Prostate gland (tissue), 2 donors: ENCODE measurements at regions not wholly inside any gene's neighbourhood (a gene's known extent, or its start where the extent isn't known, plus 50 kb on each side); places are given as distances from the start of the nearest gene placed in this dataset.

Experiments used
- DNase-seq: peaks from one replicate; pipeline ENCODE4 v3.0.0-alpha.2; 2019; ENCODE audit warnings: low spot score
- H3K27ac ChIP-seq, 2 donors: fragments of 200-600 bp; sonication (generic); 2 replicates each; pipeline ENCODE4 v1.5.1; 2017 to 2019
- H3K27me3 ChIP-seq: fragments of 200-600 bp; sonication (generic); replicated peaks from 2 replicates; pipeline ENCODE4 v1.5.1; 2019; ENCODE audit not compliant: insufficient read depth
- H3K36me3 ChIP-seq, 2 donors: fragments of 200-600 bp; sonication (generic); 1 replicate in 1 of 2; 2 replicates in 1 of 2; pipeline versions ENCODE4 v1.5.1 to v1.8.1; 2017 to 2019
- H3K4me1 ChIP-seq: fragments of 200-600 bp; sonication (generic); replicated peaks from 2 replicates; pipeline ENCODE4 v1.5.1; 2019
- H3K4me3 ChIP-seq, 2 donors: fragments of 200-600 bp; sonication (generic); 2 replicates each; pipeline ENCODE4 v1.5.1; 2017 to 2019
- H3K9me3 ChIP-seq: fragments of 200-600 bp; sonication (generic); 2 replicates; pipeline ENCODE4 v1.5.1; 2017
- CTCF ChIP-seq, 4 experiments: fragments of 200-600 bp in 2 of 4; fragments of 450-650 bp in 2 of 4; sonication (generic) in 2 of 4; IDR thresholded peaks; 1 replicate in 3 of 4; 2 replicates in 1 of 4; pipeline ENCODE4 v1.5.1; 2016 to 2019; ENCODE audit warnings: antibody characterized with exemption in 4 of 4, mild to moderate bottlenecking in 2 of 4, moderate library complexity in 2 of 4
- POLR2A ChIP-seq: fragments of 450-650 bp; IDR thresholded peaks from one replicate; pipeline ENCODE4 v1.6.1; 2016; ENCODE audit warnings: antibody characterized with exemption, mild to moderate bottlenecking
- POLR2AphosphoS5 ChIP-seq: sonication (generic); formaldehyde crosslinking; IDR thresholded peaks from one replicate; pipeline ENCODE4 v1.6.1; 2017; ENCODE audit warnings: antibody characterized with exemption
- WGBS: methylation state at CpG from one replicate; pipeline ENCODE4 v1.1.5; 2018; 5-methylcytosine and 5-hydroxymethylcytosine counted together
- intact Hi-C: fragments of 100-400 bp; cut with DNase I; formaldehyde crosslinking; loops from one replicate; pipeline ENCODE4 v1.14.2; 2022

- Histone ChIP-seq H3K27me3 (no peaks in the 10 kb centered on the region), H3K9me3 (no peaks in the 10 kb centered on the region), H3K4me3 (no peak overlapping the region), H3K4me1 (peaks cover 7% of the 10 kb centered on the region), H3K36me3 (no peaks in the 10 kb centered on the region), H3K27ac (no peak overlapping the region)
- TF ChIP-seq POLR2A = no peak
- TF ChIP-seq CTCF (IDR thresholded peaks at IDR 0.05) = no peak
- no peak for TF ChIP-seq POLR2AphosphoS5
- 92% methylated on average over 47 of the region's 47 CpGs for WGBS
- intact Hi-C loops = no loop called here
- DNase-seq = no peak
Measured at GRCh38 chr6:168192901-168193815, 114.1 kb upstream of the FRMD1 start.

GRCh38 chr6:168192195-168192900, 113.3 kb upstream of the FRMD1 start:
- intact Hi-C loops = no loop called here
- H3K36me3 ChIP-seq = no peaks in the 10 kb centered on the region
- 47% methylated on average over 16 of the region's 16 CpGs for WGBS
- H3K9me3 ChIP-seq = no peaks in the 10 kb centered on the region
- H3K27ac ChIP-seq = no peak overlapping the region
- TF ChIP-seq POLR2A = no peak
- no peak for TF ChIP-seq POLR2AphosphoS5
- no peak for TF ChIP-seq CTCF (IDR thresholded peaks at IDR 0.05)
- H3K4me1 ChIP-seq = peaks cover 7% of the 10 kb centered on the region
- no peak for DNase-seq
- H3K27me3 ChIP-seq = no peaks in the 10 kb centered on the region
- no peak overlapping the region for H3K4me3 ChIP-seq

GRCh38 chr6:168190646-168191443, 111.8 kb upstream of the FRMD1 start:
- no peak overlapping the region for H3K27ac ChIP-seq
- DNase-seq = no peak
- H3K9me3 ChIP-seq = no peaks in the 10 kb centered on the region
- no peak overlapping the region for H3K4me3 ChIP-seq
- WGBS = 89% methylated on average over 22 of the region's 22 CpGs
- no peaks in the 10 kb centered on the region for H3K36me3 ChIP-seq
- TF ChIP-seq POLR2A = no peak
- TF ChIP-seq POLR2AphosphoS5 = no peak
- no peak for TF ChIP-seq CTCF (IDR thresholded peaks at IDR 0.05)
- intact Hi-C loops = no loop called here
- no peaks in the 10 kb centered on the region for H3K27me3 ChIP-seq
- peaks cover 7% of the 10 kb centered on the region for H3K4me1 ChIP-seq

- TF ChIP-seq POLR2AphosphoS5 (no peak), CTCF (IDR thresholded peaks at IDR 0.05) (no peak), POLR2A (no peak)
- DNase-seq = no peak
- no peaks in the 10 kb centered on the region for H3K36me3 ChIP-seq
- intact Hi-C loops = no loop called here
- H3K4me3 ChIP-seq = no peak overlapping the region
- H3K9me3 ChIP-seq = no peaks in the 10 kb centered on the region
- no peaks in the 10 kb centered on the region for H3K4me1 ChIP-seq
- H3K27ac ChIP-seq = no peak overlapping the region
- no peaks in the 10 kb centered on the region for H3K27me3 ChIP-seq
- 90% methylated on average over 21 of the region's 21 CpGs for WGBS
Measured at GRCh38 chr6:168190014-168190405, 111.0 kb upstream of the FRMD1 start.
